T-cell (primary cell): ENCODE measurements at regions not wholly inside any gene's neighbourhood (a gene's known extent, or its start where the extent isn't known, plus 50 kb on each side); places are given as distances from the start of the nearest gene placed in this dataset.

Experiments used
- ATAC-seq, 4 experiments: fragments of 200-7000 bp in 3 of 4; fragments of 150-1000 bp in 1 of 4; cut with Tn5 transposase; replicated peaks in 1 of 4; 1 replicate in 3 of 4; 2 replicates in 1 of 4; pipeline ENCODE4 v1.10.0; 2021; ENCODE audit warnings: moderate library complexity in 3 of 4, mild to moderate bottlenecking in 2 of 4, moderate number of reproducible peaks in 1 of 4
- CTCF ChIA-PET, 2 donors: fragments of 300-600 bp; sonication (Branson Sonifier 250); formaldehyde crosslinking; loops; one replicate each; lab custom pipeline; 2022; ENCODE audit warnings: antibody characterized with exemption in 2 of 2; lab: Charles Lee
- POLR2A ChIA-PET, 2 donors: fragments of 300-600 bp; sonication (Branson Sonifier 250); formaldehyde crosslinking; loops; one replicate each; lab custom pipeline; 2022; ENCODE audit warnings: antibody characterized with exemption in 2 of 2; lab: Charles Lee
- DNase-seq, 35 experiments: peaks; one replicate each; pipeline versions ENCODE4 v3.0.0 to v3.0.0-alpha.2; 2013 to 2023
- H3K27ac ChIP-seq: one replicate; pipeline ENCODE4 v1.5.1; 2013; ENCODE audit warnings: low read length
- H3K27me3 ChIP-seq, 2 experiments: replicated peaks in 1 of 2; 1 replicate in 1 of 2; 2 replicates in 1 of 2; pipeline versions ENCODE4 v1.6.1 to v1.7.0; 2013; ENCODE audit warnings: low read length in 1 of 2, mixed read lengths in 1 of 2; ENCODE audit not compliant: control insufficient read depth in 2 of 2, insufficient read depth in 2 of 2; ENCODE audit errors: extremely low read depth in 1 of 2
- H3K36me3 ChIP-seq, 2 donors: 1 replicate in 1 of 2; 2 replicates in 1 of 2; pipeline versions ENCODE4 v1.6.1 to v1.7.0; 2013; ENCODE audit warnings: low read length in 1 of 2; ENCODE audit not compliant: control insufficient read depth in 2 of 2, insufficient read depth in 1 of 2; ENCODE audit errors: extremely low read depth in 1 of 2
- H3K4me1 ChIP-seq, 2 experiments: 1 replicate in 1 of 2; 2 replicates in 1 of 2; pipeline versions ENCODE4 v1.6.1 to v1.7.0; 2013; ENCODE audit warnings: low read length in 2 of 2, mixed read lengths in 1 of 2; ENCODE audit not compliant: insufficient read depth in 2 of 2, control insufficient read depth in 1 of 2; ENCODE audit errors: extremely low read depth in 1 of 2
- H3K4me3 ChIP-seq, 2 donors: 1 replicate in 1 of 2; 2 replicates in 1 of 2; pipeline versions ENCODE4 v1.5.1 to v1.7.0; 2013; ENCODE audit warnings: mild to moderate bottlenecking in 2 of 2, low read length in 1 of 2, moderate library complexity in 1 of 2; ENCODE audit not compliant: control insufficient read depth in 1 of 2; ENCODE audit errors: extremely low read depth in 1 of 2
- H3K9me3 ChIP-seq: 2 replicates; pipeline ENCODE4 v1.7.0; 2013
- H3K27ac Mint-ChIP-seq, 2 donors: one replicate each; pipeline ENCODE4 v1.8.0; 2020 to 2021; ENCODE audit warnings: mild to moderate bottlenecking in 2 of 2, mixed read lengths in 2 of 2
- H3K27me3 Mint-ChIP-seq, 2 donors: one replicate each; pipeline ENCODE4 v1.8.0; 2021 to 2022; ENCODE audit warnings: mixed read lengths in 2 of 2
- H3K36me3 Mint-ChIP-seq: one replicate; pipeline ENCODE4 v1.8.0; 2021; ENCODE audit warnings: mixed read lengths
- H3K4me1 Mint-ChIP-seq, 3 donors: one replicate each; pipeline ENCODE4 v1.8.0; 2020 to 2022; ENCODE audit warnings: mixed read lengths in 3 of 3, mild to moderate bottlenecking in 1 of 3
- H3K4me3 Mint-ChIP-seq, 3 donors: one replicate each; pipeline ENCODE4 v1.8.0; 2020 to 2022; ENCODE audit warnings: mild to moderate bottlenecking in 3 of 3, mixed read lengths in 3 of 3, moderate library complexity in 3 of 3
- H3K9me3 Mint-ChIP-seq, 3 donors: one replicate each; pipeline ENCODE4 v1.8.0; 2020 to 2022; ENCODE audit warnings: mixed read lengths in 3 of 3
- WGBS: methylation state at CpG from one replicate; pipeline ENCODE4 v1.1.5; 2013; ENCODE audit warnings: missing lambda C conversion rate; ENCODE audit not compliant: insufficient coverage; 5-methylcytosine and 5-hydroxymethylcytosine counted together

DNA sequence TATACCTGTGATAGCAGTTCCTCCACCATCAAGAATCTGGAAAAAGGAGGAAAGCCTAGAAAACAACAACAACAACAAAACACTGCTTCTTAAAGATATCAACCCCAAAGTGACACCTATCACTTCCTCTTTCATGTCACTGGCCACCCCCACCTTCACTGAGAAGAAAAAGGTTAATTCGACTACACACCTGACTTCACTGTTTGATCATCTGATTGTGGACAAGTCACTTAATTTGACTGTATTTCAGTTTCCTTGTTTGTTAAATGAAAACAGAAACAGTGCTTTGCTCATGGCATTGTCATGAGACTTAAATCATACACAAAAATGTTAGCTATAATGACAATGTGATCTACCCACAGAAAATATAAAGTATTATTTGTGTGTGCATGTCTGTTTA lies 280.6 kb upstream of the SULF2 start:
- no peaks in the 10 kb centered on the region for H3K36me3 Mint-ChIP-seq
- ChIA-PET POLR2A (interaction anchor here in 1 of 2 donors (0.7 kb wide), 1 partner anchor 503 kb away, joined by 3 read pairs; no protein-coding TSS in a partner anchor), CTCF (no interaction called here)
- DNase-seq = no peak
- Histone ChIP-seq H3K4me1 (no peaks in the 10 kb centered on the region), H3K36me3 (no peaks in the 10 kb centered on the region), H3K4me3 (no peak overlapping the region), H3K27me3 (peaks cover 0 to 10% of the 10 kb centered on the region in 2 experiments), H3K27ac (no peak overlapping the region), H3K9me3 (no peaks in the 10 kb centered on the region)
- no peaks in the 10 kb centered on the region for H3K4me1 Mint-ChIP-seq
- no CpG with 5 or more reads among the region's 1 CpG for WGBS
- ATAC-seq = no peak
- peaks cover 4 to 13% of the 10 kb centered on the region in 2 donors for H3K27me3 Mint-ChIP-seq
- H3K4me3 Mint-ChIP-seq = no peak overlapping the region
- H3K27ac Mint-ChIP-seq = no peak overlapping the region
- H3K9me3 Mint-ChIP-seq = no peaks in the 10 kb centered on the region

- H3K4me1 ChIP-seq = no peaks in the 10 kb centered on the region
- no peaks in the 10 kb centered on the region for H3K36me3 Mint-ChIP-seq
- POLR2A ChIA-PET = no interaction called here
- no peak overlapping the region for H3K27ac ChIP-seq
- H3K27me3 ChIP-seq = peaks cover 0 to 10% of the 10 kb centered on the region in 2 experiments
- ATAC-seq (no peak), DNase-seq (no peak)
- H3K36me3 ChIP-seq = no peaks in the 10 kb centered on the region
- CTCF ChIA-PET = no interaction called here
- H3K4me3 Mint-ChIP-seq = no peak overlapping the region
- H3K4me1 Mint-ChIP-seq = no peaks in the 10 kb centered on the region
- H3K27me3 Mint-ChIP-seq = peaks cover 4 to 14% of the 10 kb centered on the region in 2 donors
- no peak overlapping the region for H3K27ac Mint-ChIP-seq
- H3K9me3 Mint-ChIP-seq = no peaks in the 10 kb centered on the region
- H3K9me3 ChIP-seq = no peaks in the 10 kb centered on the region
- no peak overlapping the region for H3K4me3 ChIP-seq
- no CpG with 5 or more reads among the region's 4 CpGs for WGBS
These were observed 279.6 kb upstream of the SULF2 start for GRCh38 chr20:48064929-48065328.

- DNase-seq = no peak
- WGBS = 97% methylated on average over 11 of the region's 16 CpGs
- Mint-ChIP-seq H3K27ac (no peak overlapping the region), H3K4me1 (no peaks in the 10 kb centered on the region), H3K9me3 (no peaks in the 10 kb centered on the region), H3K36me3 (no peaks in the 10 kb centered on the region), H3K4me3 (no peak overlapping the region), H3K27me3 (peaks cover 0 to 6% of the 10 kb centered on the region in 2 donors)
- no peak overlapping the region for H3K27ac ChIP-seq
- no peaks in the 10 kb centered on the region for H3K9me3 ChIP-seq
- CTCF ChIA-PET = interaction anchor here in 1 of 2 donors (0.7 kb wide), 1 partner anchor 205 kb away, joined by 3 read pairs; no protein-coding TSS in a partner anchor
- H3K36me3 ChIP-seq = no peaks in the 10 kb centered on the region
- peaks cover 0 to 12% of the 10 kb centered on the region in 2 experiments for H3K27me3 ChIP-seq
- no peak overlapping the region for H3K4me3 ChIP-seq
- POLR2A ChIA-PET = no interaction called here
- H3K4me1 ChIP-seq = no peaks in the 10 kb centered on the region
- no peak for ATAC-seq
These were observed 275.8 kb upstream of the SULF2 start for GRCh38 chr20:48060841-48061720.

- no peak overlapping the region for H3K4me3 ChIP-seq
- Mint-ChIP-seq H3K9me3 (no peaks in the 10 kb centered on the region), H3K4me3 (no peak overlapping the region), H3K36me3 (no peaks in the 10 kb centered on the region), H3K27ac (no peak overlapping the region), H3K4me1 (no peaks in the 10 kb centered on the region), H3K27me3 (peaks cover 0 to 12% of the 10 kb centered on the region in 2 donors)
- no peaks in the 10 kb centered on the region for H3K4me1 ChIP-seq
- ChIA-PET CTCF (no interaction called here), POLR2A (no interaction called here)
- H3K36me3 ChIP-seq = no peaks in the 10 kb centered on the region
- no peak overlapping the region for H3K27ac ChIP-seq
- WGBS = 88% methylated on average over 21 of the region's 31 CpGs
- ATAC-seq = no peak
- H3K27me3 ChIP-seq = peaks cover 0 to 12% of the 10 kb centered on the region in 2 experiments
- no peak for DNase-seq
- H3K9me3 ChIP-seq = no peaks in the 10 kb centered on the region
These were observed 273.6 kb upstream of the SULF2 start for GRCh38 chr20:48058611-48059559.

DNA sequence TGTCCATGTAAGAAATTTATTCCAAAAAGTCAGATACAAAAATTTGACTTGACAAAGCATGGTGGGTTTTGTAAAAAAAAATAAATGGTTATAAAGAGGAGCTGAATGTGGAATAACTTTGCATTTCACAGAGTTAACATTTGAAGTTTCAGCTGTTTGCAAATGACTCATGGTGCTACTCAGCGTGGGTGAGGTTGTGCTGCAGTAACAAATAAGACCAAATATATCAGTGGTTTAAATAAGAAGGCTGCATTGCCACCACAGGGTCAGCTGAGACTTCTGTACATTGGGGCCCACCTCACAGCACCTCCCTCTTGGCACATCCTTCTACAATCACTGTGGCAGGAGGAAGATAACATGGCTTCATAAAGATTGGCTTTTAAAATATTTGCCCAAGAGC lies 272.5 kb upstream of the SULF2 start:
- H3K4me1 ChIP-seq = no peaks in the 10 kb centered on the region
- ChIA-PET CTCF (no interaction called here), POLR2A (no interaction called here)
- H3K27me3 ChIP-seq = peaks cover 0 to 12% of the 10 kb centered on the region in 2 experiments
- WGBS = no CpG with 5 or more reads among the region's 1 CpG
- no peak for DNase-seq
- ATAC-seq = no peak
- no peaks in the 10 kb centered on the region for H3K9me3 ChIP-seq
- no peak overlapping the region for H3K4me3 ChIP-seq
- H3K36me3 Mint-ChIP-seq = no peaks in the 10 kb centered on the region
- H3K27me3 Mint-ChIP-seq = peaks cover 4 to 20% of the 10 kb centered on the region in 2 donors
- H3K4me3 Mint-ChIP-seq = no peak overlapping the region
- H3K36me3 ChIP-seq = no peaks in the 10 kb centered on the region
- H3K4me1 Mint-ChIP-seq = no peaks in the 10 kb centered on the region
- H3K27ac ChIP-seq = no peak overlapping the region
- no peaks in the 10 kb centered on the region for H3K9me3 Mint-ChIP-seq
- no peak overlapping the region for H3K27ac Mint-ChIP-seq

DNA sequence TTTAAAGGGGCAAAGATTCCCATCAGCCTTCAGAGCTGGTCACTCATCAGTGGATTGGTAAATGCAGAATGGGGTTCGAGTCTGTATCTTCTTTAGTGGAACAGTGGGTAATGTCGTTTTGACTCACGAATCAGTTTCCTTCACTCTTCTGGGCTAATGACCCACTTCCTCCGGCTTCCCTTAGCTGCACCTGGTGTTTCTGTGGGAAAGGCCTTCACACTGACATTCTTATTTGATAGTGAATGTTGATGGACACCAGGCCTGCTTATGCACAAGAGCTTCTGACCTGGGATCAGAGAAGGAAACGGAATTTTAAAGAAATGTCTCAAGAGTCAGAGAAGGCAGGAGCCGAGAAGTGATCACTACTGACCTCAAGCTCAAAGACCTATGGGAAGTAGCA lies 272.0 kb upstream of the SULF2 start:
- no peaks in the 10 kb centered on the region for H3K4me1 Mint-ChIP-seq

More for the DNA sequence above, 272.0 kb upstream of the SULF2 start:
- Histone ChIP-seq H3K27ac (no peak overlapping the region), H3K4me3 (no peak overlapping the region), H3K36me3 (no peaks in the 10 kb centered on the region), H3K4me1 (no peaks in the 10 kb centered on the region), H3K9me3 (no peaks in the 10 kb centered on the region), H3K27me3 (peaks cover 0 to 10% of the 10 kb centered on the region in 2 experiments)
- ChIA-PET CTCF (no interaction called here), POLR2A (no interaction called here)
- WGBS = 88% methylated on average over 2 of the region's 6 CpGs
- Mint-ChIP-seq H3K36me3 (no peaks in the 10 kb centered on the region), H3K4me3 (no peak overlapping the region), H3K9me3 (no peaks in the 10 kb centered on the region), H3K27ac (no peak overlapping the region), H3K27me3 (peaks cover 4 to 18% of the 10 kb centered on the region in 2 donors)
- DNase-seq (no peak), ATAC-seq (no peak)
